WTC11 (cell line): ENCODE measurements at regions not wholly inside any gene's neighbourhood (a gene's known extent, or its start where the extent isn't known, plus 50 kb on each side); places are given as distances from the start of the nearest gene placed in this dataset.

Experiments
- ATAC-seq: fragments of 200-7000 bp; cut with Tn5 transposase; 2 replicates; pipeline ENCODE4 v1.10.0; 2021; ENCODE audit warnings: mild to moderate bottlenecking, moderate library complexity
- CTCF ChIA-PET: fragments of 300-600 bp; sonication (Branson Sonifier 250); formaldehyde crosslinking; loops from one replicate; lab custom pipeline; 2021; ENCODE audit warnings: antibody characterized with exemption; lab: Charles Lee
- POLR2A ChIA-PET: fragments of 350-600 bp; sonication (Branson Sonifier 250); formaldehyde crosslinking; loops from one replicate; lab custom pipeline; 2021; ENCODE audit warnings: antibody characterized with exemption; lab: Charles Lee
- DNase-seq: peaks from one replicate; pipeline ENCODE4 v3.0.0; 2021; ENCODE audit warnings: low spot score
- H3K27ac Mint-ChIP-seq: 2 replicates; pipeline ENCODE4 v1.8.0; 2021; ENCODE audit warnings: mixed read lengths
- H3K27me3 Mint-ChIP-seq: 2 replicates; pipeline ENCODE4 v1.8.0; 2021; ENCODE audit warnings: low read depth, mild to moderate bottlenecking, moderate library complexity, mixed read lengths
- H3K36me3 Mint-ChIP-seq: 2 replicates; pipeline ENCODE4 v1.8.0; 2021; ENCODE audit warnings: mixed read lengths
- H3K4me1 Mint-ChIP-seq: 2 replicates; pipeline ENCODE4 v1.8.0; 2022; ENCODE audit warnings: mixed read lengths
- H3K4me3 Mint-ChIP-seq: 2 replicates; pipeline ENCODE4 v1.8.0; 2021; ENCODE audit warnings: mild to moderate bottlenecking, moderate library complexity, mixed read lengths
- H3K9me3 Mint-ChIP-seq: 2 replicates; pipeline ENCODE4 v1.8.0; 2021; ENCODE audit warnings: mixed read lengths
- EMX1 ChIP-seq: fragments of 250-450 bp; sonication (Bioruptor Pico); IDR thresholded peaks from 2 replicates; pipeline ENCODE4 v1.8.0; 2021; ENCODE audit warnings: mild to moderate bottlenecking
- GABPB1 ChIP-seq: sonication (generic); formaldehyde crosslinking; IDR thresholded peaks from 2 replicates; pipeline ENCODE4 v1.8.1; 2023; ENCODE audit warnings: mild to moderate bottlenecking, missing genetic modification reagents
- JAZF1 ChIP-seq: fragments of 250-450 bp; sonication (Bioruptor Pico); IDR thresholded peaks from 2 replicates; pipeline ENCODE4 v1.9.0; 2021; ENCODE audit warnings: moderate library complexity, mild to moderate bottlenecking, inconsistent platforms
- NR2C2 ChIP-seq: sonication (generic); formaldehyde crosslinking; IDR thresholded peaks from 2 replicates; pipeline ENCODE4 v1.8.0; 2022; ENCODE audit warnings: mild to moderate bottlenecking, missing genetic modification reagents
- SOX15 ChIP-seq: fragments of 250-450 bp; sonication (Bioruptor Pico); IDR thresholded peaks from 2 replicates; pipeline ENCODE4 v1.9.0; 2021; ENCODE audit warnings: mild to moderate bottlenecking
- TEAD4 ChIP-seq: sonication (generic); formaldehyde crosslinking; IDR thresholded peaks from 2 replicates; pipeline ENCODE4 v1.8.0; 2022; ENCODE audit warnings: mild to moderate bottlenecking, missing genetic modification reagents
- TP53 ChIP-seq: sonication (generic); formaldehyde crosslinking; IDR thresholded peaks from 2 replicates; pipeline ENCODE4 v1.8.1; 2023; ENCODE audit warnings: mild to moderate bottlenecking, missing genetic modification reagents
- ZNF219 ChIP-seq: sonication (generic); formaldehyde crosslinking; IDR thresholded peaks from 2 replicates; pipeline ENCODE4 v1.8.0; 2023; ENCODE audit warnings: missing genetic modification reagents, mild to moderate bottlenecking, borderline replicate concordance
- ZNF416 ChIP-seq: fragments of 250-450 bp; sonication (Bioruptor Pico); IDR thresholded peaks from 2 replicates; pipeline ENCODE4 v1.9.0; 2021; ENCODE audit warnings: mild to moderate bottlenecking, inconsistent platforms
- TF ChIP-seq, protein P1 (sequence below): sonication (generic); formaldehyde crosslinking; IDR thresholded peaks from 2 replicates; pipeline ENCODE4 v1.8.1; 2023; ENCODE audit warnings: mild to moderate bottlenecking, missing genetic modification reagents, borderline replicate concordance
- TF ChIP-seq, protein P2 (sequence below): fragments of 250-450 bp; sonication (Bioruptor Pico); IDR thresholded peaks from 2 replicates; pipeline ENCODE4 v1.9.0; 2021; ENCODE audit warnings: mild to moderate bottlenecking
- TF ChIP-seq, protein P3 (sequence below): sonication (generic); formaldehyde crosslinking; IDR thresholded peaks from 2 replicates; pipeline ENCODE4 v1.8.0; 2022; ENCODE audit warnings: mild to moderate bottlenecking, missing genetic modification reagents
- TF ChIP-seq, protein P4 (sequence below): sonication (generic); formaldehyde crosslinking; IDR thresholded peaks from 2 replicates; pipeline ENCODE4 v1.8.0; 2022; ENCODE audit warnings: mild to moderate bottlenecking, missing genetic modification reagents
- TF ChIP-seq, protein P5 (sequence below): sonication (generic); formaldehyde crosslinking; IDR thresholded peaks from 2 replicates; pipeline ENCODE4 v1.8.1; 2022; ENCODE audit warnings: low read depth, missing genetic modification reagents, borderline replicate concordance
- TF ChIP-seq, protein P6 (sequence below): sonication (generic); formaldehyde crosslinking; IDR thresholded peaks from 2 replicates; pipeline ENCODE4 v1.8.1; 2023; ENCODE audit warnings: mild to moderate bottlenecking, missing genetic modification reagents
- TF ChIP-seq, protein P7 (sequence below): sonication (generic); formaldehyde crosslinking; IDR thresholded peaks from 2 replicates; pipeline ENCODE4 v1.8.1; 2023; ENCODE audit warnings: mild to moderate bottlenecking, missing genetic modification reagents, moderate library complexity
- TF ChIP-seq, protein P8 (sequence below): sonication (generic); formaldehyde crosslinking; IDR thresholded peaks from 2 replicates; pipeline ENCODE4 v1.8.1; 2022; ENCODE audit warnings: mild to moderate bottlenecking, missing genetic modification reagents, moderate library complexity, borderline replicate concordance
- TF ChIP-seq, protein P9 (sequence below): sonication (generic); formaldehyde crosslinking; IDR thresholded peaks from 2 replicates; pipeline ENCODE4 v1.8.0; 2022; ENCODE audit warnings: mild to moderate bottlenecking, missing genetic modification reagents

DNA sequence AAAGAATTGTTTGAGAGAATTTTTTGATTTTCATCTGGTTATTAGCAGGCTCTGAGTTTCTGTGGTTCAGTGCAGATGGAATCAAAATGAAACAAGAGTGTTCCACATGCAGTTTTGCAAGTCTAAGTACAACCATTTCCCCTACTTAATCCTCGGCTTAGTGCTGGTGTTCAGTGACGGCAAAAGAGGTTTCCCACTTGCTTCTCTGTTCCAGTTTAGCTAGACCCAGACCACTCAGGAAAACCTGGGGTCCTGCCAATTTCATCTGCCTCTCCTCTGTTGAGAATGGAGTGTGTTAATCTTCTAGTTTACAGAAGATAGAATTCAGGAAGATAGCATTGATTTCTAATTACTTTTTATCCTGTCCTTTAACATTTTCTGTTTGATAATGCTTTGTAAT is 996.2 kb upstream of the FANCL start (continued):
- TF ChIP-seq, protein P1, sequence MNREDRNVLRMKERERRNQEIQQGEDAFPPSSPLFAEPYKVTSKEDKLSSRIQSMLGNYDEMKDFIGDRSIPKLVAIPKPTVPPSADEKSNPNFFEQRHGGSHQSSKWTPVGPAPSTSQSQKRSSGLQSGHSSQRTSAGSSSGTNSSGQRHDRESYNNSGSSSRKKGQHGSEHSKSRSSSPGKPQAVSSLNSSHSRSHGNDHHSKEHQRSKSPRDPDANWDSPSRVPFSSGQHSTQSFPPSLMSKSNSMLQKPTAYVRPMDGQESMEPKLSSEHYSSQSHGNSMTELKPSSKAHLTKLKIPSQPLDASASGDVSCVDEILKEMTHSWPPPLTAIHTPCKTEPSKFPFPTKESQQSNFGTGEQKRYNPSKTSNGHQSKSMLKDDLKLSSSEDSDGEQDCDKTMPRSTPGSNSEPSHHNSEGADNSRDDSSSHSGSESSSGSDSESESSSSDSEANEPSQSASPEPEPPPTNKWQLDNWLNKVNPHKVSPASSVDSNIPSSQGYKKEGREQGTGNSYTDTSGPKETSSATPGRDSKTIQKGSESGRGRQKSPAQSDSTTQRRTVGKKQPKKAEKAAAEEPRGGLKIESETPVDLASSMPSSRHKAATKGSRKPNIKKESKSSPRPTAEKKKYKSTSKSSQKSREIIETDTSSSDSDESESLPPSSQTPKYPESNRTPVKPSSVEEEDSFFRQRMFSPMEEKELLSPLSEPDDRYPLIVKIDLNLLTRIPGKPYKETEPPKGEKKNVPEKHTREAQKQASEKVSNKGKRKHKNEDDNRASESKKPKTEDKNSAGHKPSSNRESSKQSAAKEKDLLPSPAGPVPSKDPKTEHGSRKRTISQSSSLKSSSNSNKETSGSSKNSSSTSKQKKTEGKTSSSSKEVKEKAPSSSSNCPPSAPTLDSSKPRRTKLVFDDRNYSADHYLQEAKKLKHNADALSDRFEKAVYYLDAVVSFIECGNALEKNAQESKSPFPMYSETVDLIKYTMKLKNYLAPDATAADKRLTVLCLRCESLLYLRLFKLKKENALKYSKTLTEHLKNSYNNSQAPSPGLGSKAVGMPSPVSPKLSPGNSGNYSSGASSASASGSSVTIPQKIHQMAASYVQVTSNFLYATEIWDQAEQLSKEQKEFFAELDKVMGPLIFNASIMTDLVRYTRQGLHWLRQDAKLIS (CRISPR knock-in tag) = no peak
- TF ChIP-seq GABPB1 (CRISPR knock-in tag) = no peak

DNA sequence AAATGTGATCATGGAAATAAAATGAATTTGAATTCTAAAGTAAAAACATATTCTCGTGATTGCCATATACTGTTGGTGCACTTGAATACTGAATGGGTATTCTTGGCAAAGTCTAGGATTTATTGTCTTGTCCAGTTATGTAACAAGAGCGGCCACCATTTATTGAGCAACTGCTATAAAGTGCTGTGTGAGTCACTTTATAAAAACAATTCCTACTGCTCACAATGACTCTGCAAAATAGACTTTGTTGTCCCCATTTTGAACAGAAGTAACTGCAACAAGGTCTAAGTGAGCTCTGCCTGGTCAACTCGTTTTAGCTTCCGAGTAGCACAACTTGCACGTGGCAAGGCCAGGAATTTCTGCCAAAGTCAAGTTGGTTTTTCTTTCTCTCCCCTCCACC is 995.6 kb upstream of the FANCL start:
- Mint-ChIP-seq H3K27ac (no peak overlapping the region), H3K36me3 (no peaks in the 10 kb centered on the region), H3K9me3 (no peaks in the 10 kb centered on the region), H3K4me3 (no peak overlapping the region), H3K4me1 (peaks cover 15% of the 10 kb centered on the region), H3K27me3 (no peaks in the 10 kb centered on the region)
- DNase-seq = no peak
- ChIA-PET POLR2A (interaction anchor here (0.7 kb wide), 1 partner anchor 340 kb away, joined by 4 read pairs; no protein-coding TSS in a partner anchor), CTCF (no interaction called here)
- no peak for ATAC-seq
- TF ChIP-seq, protein P2, sequence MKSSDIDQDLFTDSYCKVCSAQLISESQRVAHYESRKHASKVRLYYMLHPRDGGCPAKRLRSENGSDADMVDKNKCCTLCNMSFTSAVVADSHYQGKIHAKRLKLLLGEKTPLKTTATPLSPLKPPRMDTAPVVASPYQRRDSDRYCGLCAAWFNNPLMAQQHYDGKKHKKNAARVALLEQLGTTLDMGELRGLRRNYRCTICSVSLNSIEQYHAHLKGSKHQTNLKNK (CRISPR knock-in tag) = no peak
- TF ChIP-seq, protein P3, sequence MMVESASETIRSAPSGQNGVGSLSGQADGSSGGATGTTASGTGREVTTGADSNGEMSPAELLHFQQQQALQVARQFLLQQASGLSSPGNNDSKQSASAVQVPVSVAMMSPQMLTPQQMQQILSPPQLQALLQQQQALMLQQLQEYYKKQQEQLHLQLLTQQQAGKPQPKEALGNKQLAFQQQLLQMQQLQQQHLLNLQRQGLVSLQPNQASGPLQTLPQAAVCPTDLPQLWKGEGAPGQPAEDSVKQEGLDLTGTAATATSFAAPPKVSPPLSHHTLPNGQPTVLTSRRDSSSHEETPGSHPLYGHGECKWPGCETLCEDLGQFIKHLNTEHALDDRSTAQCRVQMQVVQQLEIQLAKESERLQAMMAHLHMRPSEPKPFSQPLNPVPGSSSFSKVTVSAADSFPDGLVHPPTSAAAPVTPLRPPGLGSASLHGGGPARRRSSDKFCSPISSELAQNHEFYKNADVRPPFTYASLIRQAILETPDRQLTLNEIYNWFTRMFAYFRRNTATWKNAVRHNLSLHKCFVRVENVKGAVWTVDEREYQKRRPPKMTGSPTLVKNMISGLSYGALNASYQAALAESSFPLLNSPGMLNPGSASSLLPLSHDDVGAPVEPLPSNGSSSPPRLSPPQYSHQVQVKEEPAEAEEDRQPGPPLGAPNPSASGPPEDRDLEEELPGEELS (CRISPR knock-in tag) = no peak
- TF ChIP-seq, protein P4, sequence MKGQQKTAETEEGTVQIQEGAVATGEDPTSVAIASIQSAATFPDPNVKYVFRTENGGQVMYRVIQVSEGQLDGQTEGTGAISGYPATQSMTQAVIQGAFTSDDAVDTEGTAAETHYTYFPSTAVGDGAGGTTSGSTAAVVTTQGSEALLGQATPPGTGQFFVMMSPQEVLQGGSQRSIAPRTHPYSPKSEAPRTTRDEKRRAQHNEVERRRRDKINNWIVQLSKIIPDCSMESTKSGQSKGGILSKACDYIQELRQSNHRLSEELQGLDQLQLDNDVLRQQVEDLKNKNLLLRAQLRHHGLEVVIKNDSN (CRISPR knock-in tag) = no peak
- TF ChIP-seq, protein P5, sequence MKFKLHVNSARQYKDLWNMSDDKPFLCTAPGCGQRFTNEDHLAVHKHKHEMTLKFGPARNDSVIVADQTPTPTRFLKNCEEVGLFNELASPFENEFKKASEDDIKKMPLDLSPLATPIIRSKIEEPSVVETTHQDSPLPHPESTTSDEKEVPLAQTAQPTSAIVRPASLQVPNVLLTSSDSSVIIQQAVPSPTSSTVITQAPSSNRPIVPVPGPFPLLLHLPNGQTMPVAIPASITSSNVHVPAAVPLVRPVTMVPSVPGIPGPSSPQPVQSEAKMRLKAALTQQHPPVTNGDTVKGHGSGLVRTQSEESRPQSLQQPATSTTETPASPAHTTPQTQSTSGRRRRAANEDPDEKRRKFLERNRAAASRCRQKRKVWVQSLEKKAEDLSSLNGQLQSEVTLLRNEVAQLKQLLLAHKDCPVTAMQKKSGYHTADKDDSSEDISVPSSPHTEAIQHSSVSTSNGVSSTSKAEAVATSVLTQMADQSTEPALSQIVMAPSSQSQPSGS (CRISPR knock-in tag) = no peak
- no peak for TF ChIP-seq ZNF219 (CRISPR knock-in tag)
- TF ChIP-seq, protein P1 (CRISPR knock-in tag) = no peak
- TF ChIP-seq TEAD4 (CRISPR knock-in tag) = no peak
- TF ChIP-seq, protein P6, sequence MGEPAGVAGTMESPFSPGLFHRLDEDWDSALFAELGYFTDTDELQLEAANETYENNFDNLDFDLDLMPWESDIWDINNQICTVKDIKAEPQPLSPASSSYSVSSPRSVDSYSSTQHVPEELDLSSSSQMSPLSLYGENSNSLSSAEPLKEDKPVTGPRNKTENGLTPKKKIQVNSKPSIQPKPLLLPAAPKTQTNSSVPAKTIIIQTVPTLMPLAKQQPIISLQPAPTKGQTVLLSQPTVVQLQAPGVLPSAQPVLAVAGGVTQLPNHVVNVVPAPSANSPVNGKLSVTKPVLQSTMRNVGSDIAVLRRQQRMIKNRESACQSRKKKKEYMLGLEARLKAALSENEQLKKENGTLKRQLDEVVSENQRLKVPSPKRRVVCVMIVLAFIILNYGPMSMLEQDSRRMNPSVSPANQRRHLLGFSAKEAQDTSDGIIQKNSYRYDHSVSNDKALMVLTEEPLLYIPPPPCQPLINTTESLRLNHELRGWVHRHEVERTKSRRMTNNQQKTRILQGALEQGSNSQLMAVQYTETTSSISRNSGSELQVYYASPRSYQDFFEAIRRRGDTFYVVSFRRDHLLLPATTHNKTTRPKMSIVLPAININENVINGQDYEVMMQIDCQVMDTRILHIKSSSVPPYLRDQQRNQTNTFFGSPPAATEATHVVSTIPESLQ (CRISPR knock-in tag) = no peak
- TF ChIP-seq EMX1 (CRISPR knock-in tag) = no peak
- TF ChIP-seq, protein P7, sequence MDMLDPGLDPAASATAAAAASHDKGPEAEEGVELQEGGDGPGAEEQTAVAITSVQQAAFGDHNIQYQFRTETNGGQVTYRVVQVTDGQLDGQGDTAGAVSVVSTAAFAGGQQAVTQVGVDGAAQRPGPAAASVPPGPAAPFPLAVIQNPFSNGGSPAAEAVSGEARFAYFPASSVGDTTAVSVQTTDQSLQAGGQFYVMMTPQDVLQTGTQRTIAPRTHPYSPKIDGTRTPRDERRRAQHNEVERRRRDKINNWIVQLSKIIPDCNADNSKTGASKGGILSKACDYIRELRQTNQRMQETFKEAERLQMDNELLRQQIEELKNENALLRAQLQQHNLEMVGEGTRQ = no peak
- TF ChIP-seq, protein P8, sequence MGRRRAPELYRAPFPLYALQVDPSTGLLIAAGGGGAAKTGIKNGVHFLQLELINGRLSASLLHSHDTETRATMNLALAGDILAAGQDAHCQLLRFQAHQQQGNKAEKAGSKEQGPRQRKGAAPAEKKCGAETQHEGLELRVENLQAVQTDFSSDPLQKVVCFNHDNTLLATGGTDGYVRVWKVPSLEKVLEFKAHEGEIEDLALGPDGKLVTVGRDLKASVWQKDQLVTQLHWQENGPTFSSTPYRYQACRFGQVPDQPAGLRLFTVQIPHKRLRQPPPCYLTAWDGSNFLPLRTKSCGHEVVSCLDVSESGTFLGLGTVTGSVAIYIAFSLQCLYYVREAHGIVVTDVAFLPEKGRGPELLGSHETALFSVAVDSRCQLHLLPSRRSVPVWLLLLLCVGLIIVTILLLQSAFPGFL = no peak
- TF ChIP-seq SOX15 (CRISPR knock-in tag) = no peak
- no peak for TF ChIP-seq ZNF416 (CRISPR knock-in tag)
- no peak for TF ChIP-seq TP53
- TF ChIP-seq, protein P9, sequence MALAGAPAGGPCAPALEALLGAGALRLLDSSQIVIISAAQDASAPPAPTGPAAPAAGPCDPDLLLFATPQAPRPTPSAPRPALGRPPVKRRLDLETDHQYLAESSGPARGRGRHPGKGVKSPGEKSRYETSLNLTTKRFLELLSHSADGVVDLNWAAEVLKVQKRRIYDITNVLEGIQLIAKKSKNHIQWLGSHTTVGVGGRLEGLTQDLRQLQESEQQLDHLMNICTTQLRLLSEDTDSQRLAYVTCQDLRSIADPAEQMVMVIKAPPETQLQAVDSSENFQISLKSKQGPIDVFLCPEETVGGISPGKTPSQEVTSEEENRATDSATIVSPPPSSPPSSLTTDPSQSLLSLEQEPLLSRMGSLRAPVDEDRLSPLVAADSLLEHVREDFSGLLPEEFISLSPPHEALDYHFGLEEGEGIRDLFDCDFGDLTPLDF (CRISPR knock-in tag) = no peak
- no peak for TF ChIP-seq NR2C2 (CRISPR knock-in tag)
- no peak for TF ChIP-seq JAZF1 (CRISPR knock-in tag)
